ENCODE measurements at regions not wholly inside any gene's neighbourhood (a gene's known extent, or its start where the extent isn't known, plus 50 kb on each side); places are given as distances from the start of the nearest gene placed in this dataset.

- no peak for DNase-seq (ENCODE audit: low read depth)
Measured at GRCh38 chr7:21146642-21147423, 281.1 kb upstream of the SP4 start.

- DNase-seq (ENCODE audit: low read depth) = no peak
Measured at GRCh38 chr7:21149809-21150208, 278.1 kb upstream of the SP4 start.

DNA sequence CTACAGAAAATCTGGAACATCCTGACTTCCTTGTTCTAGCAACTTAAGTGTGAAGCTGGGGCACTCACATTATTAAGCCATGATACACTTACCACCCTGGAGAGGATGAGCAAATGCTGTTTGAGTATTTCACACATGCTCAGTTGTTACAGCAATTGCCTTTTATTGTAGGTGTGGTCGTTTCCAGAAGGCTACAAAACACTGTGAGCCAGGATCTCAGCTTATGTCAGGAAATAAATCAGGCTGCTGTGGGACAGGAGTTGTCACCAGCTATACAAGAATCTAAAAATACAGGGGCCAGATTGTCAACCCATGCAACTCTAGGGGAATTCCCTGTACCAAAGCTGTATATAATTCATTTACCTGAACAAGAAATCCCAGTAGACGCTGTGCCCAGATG is 273.3 kb upstream of the SP4 start:
- DNase-seq (ENCODE audit: low read depth) = no peak

DNA sequence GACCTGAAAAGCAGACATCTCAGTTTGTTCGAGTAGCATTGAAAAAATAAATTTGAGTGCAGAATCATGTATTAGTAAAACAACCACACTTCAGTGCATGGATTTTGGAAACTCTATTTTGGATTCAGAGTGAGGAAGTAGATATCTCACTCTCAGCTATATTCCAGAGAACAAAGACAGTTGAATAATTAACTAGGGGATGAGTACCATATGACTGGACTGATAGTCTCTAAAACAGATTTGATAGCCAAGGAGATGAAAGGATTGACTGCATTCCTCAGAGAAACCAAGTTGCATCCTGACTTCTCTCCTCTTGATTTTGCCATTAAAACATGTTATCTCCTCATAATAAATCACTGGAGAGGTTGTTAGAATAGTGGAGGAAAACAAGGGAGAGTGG is 268.4 kb upstream of the SP4 start:
- no peak for DNase-seq (ENCODE audit: low read depth)

GRCh38 chr7:21160401-21160800 is 267.5 kb upstream of the SP4 start:
- no peak for DNase-seq (ENCODE audit: low read depth)

DNA sequence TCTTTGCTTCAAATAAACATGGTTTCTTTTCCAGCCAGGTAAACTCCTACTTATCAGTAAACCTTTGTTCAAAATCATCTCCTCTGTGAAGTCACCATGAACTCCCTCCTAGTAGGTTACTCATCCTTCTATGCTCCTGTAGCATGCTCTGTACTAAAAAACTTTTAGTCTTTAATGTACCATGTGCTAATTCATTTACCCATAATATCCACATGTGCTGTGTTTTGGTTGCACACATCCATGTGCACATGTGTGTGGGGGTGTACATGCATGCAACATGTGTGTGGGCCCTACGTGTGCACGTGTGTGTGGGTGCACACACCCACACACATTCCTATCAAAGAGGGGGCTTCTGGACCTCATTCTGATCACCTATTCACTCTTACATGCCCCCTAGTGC is 259.9 kb upstream of the SP4 start:
- no peak for DNase-seq (ENCODE audit: low read depth)

- no peak for DNase-seq (ENCODE audit: low read depth)
Measured at GRCh38 chr7:21169667-21170580, 258.0 kb upstream of the SP4 start.

- DNase-seq (ENCODE audit: low read depth) = no peak
Measured at GRCh38 chr7:21172800-21173199, 255.1 kb upstream of the SP4 start.

- DNase-seq (ENCODE audit: low read depth) = no peak
Measured at GRCh38 chr7:21173436-21173835, 254.4 kb upstream of the SP4 start.

GRCh38 chr7:21175714-21176113 is 252.2 kb upstream of the SP4 start:
- no peak for DNase-seq (ENCODE audit: low read depth)

- DNase-seq (ENCODE audit: low read depth) = no peak
Measured at GRCh38 chr7:21184942-21185652, 242.8 kb upstream of the SP4 start.

DNA sequence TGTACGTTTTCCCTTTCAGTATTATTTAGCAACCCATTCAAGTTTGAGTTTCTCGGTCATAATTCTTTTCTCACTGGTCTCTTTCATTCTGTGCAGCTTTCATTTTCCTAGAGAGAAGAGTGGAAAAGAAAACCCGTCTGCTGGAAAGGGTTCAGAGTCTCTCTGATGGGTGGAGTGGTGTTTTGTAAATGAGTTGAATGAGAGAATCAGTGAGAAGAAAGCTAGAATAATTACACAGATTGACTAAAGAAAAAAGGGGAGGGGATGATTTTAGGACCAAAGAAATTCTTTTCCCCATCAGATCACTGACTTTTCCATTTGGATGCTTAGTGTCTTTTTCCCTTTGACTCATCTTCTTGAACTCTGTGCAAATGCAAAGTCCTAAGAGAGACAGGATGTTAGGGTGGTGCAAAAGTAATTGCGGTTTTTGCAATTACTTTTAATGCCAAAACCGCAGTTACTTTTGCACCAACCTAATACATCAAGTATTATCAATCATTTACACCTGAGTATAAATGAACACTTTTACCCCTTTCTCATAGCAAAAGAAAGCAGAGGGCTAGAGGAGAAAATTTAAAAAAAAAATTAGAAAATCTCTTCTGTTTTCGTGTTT is 242.1 kb upstream of the SP4 start:
- no peak for DNase-seq (ENCODE audit: low read depth)

- no peak for DNase-seq (ENCODE audit: low read depth)
Measured at GRCh38 chr7:21191321-21192073, 236.4 kb upstream of the SP4 start.

- no peak for DNase-seq (ENCODE audit: low read depth)
Measured at GRCh38 chr7:21192657-21193056, 235.2 kb upstream of the SP4 start.

DNA sequence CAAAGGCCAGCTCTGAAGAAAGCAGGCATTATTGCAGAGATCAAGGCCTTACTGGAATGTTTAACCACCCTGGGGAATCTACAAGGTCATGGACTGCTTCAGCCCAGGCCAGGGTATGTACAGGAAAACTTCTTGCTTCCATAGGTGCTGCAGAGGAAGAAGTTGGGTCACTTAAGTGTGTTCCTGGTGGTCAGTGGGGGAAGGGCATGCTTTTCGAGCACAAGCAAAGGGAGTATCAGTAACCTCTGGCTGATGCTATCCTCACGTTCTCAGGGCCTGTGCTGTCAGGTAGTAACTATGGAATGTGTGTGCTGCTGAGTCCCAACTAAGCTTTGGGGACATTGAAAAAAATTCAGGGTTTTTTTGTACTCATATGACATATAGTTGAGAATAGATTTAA is 234.0 kb upstream of the SP4 start:
- DNase-seq (ENCODE audit: low read depth) = no peak

DNA sequence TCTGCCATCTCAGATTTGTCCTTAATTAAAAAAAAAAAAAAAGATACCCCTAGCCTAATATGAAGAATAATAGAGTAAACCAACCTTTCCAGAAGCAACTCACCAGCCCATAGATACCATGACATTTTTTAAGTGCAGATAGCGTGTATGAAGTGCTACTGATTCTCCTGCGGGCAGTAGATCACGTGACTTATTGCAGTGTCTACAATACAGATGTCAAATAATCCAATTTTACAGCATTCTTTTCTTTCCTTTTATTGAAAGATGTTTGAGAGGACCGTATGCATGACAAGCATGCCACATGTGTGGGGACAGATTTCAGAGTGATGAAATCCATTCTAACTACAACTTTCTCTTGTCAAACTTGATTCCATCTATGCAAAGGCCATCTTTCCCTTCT is 232.9 kb upstream of the SP4 start:
- no peak for DNase-seq (ENCODE audit: low read depth)

DNA sequence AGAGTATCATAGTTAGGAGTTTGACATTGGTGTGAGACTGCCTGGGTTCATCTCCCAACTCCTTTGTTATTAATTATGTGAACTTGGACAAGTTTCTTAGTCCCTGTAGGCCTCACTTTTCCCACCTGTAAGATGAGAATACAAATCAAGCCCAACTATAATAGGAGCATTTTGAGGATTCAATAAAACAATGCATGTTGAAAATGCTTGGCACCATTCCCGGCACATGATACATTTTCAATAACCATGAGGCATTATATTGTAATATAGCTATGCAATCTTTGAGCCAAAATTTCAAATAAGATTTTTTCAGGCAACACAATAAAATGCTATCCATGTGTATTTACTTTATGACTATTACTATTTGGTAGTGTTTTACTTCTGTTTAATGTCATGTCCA is 229.0 kb upstream of the SP4 start:
- DNase-seq (ENCODE audit: low read depth) = no peak

DNA sequence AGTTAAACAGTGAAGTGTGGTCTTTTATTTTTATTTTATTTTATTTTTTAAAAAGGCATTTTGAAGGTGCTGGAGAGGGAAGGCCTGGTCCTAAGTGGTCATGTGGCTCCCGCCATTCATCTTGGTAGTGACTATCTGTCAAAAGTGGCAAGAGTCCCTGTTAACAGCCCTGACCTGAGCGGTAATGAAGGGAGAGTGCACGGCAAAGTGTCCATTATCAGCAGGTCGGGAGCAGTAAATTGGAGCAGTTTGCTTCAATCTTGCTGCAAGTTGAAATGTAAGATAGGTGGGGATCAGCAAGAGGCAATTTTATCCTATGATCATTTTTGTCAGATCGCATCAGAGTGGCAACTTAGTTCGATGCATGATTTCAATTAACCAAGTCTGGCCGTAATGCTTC is 227.4 kb upstream of the SP4 start:
- no peak for DNase-seq (ENCODE audit: low read depth)

DNA sequence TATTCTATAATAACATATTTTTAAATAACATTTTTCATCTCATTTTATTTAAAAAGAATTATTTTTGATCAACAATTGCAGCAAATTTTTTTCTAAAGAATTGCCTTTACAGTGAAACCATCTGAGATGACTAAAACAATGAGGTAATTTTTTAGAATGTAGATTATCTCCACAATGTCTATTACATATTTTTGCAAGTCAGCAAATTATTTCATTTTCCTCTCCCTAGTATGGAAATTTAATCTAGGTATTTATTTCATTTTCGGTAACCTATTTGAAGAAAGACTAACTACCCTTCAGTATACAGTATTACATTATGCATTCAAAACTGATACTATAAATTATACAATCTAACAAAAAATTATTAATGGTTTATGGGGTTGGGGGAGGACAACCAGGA is 213.2 kb upstream of the SP4 start:
- no peak for DNase-seq (ENCODE audit: low read depth)

DNA sequence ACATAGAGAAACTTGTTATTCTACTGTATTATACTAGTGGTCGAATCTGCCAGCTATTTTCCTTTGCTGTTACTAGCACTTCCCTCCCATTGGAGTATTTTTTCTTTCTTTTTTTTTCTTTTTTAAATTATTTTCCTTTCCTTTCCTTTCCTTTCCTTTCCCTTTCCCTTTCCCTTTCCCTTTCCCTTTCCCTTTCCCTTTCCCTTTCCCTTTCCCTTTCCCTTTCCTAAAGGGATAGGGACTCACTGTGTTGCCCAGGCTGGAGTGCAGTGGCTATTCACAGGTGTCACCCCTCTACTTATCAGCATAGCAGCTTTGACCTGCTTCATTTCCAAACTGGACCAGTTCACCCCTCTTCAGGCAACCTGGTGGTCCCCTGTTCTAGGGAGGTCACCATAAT is 212.6 kb upstream of the SP4 start:
- DNase-seq (ENCODE audit: low read depth) = no peak

DNA sequence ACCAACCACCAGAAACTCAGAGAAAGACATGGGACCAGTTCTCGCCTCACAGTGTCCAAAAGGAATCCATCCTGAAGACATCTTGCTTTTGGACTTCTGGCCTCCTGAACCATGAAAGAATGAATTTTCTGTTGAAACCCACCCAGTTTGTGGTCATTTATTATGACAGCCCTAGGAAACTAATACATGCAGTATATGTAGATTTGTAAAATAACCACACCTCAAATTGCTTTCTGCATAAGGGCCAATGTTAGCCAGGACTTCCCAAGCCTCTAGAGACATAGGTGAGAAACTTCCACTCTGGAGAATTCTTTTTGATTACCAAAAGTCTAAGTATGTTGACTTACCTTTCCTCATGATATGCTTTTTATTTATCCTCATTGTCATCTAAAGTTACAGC is 210.5 kb upstream of the SP4 start:
- no peak for DNase-seq (ENCODE audit: low read depth)

DNA sequence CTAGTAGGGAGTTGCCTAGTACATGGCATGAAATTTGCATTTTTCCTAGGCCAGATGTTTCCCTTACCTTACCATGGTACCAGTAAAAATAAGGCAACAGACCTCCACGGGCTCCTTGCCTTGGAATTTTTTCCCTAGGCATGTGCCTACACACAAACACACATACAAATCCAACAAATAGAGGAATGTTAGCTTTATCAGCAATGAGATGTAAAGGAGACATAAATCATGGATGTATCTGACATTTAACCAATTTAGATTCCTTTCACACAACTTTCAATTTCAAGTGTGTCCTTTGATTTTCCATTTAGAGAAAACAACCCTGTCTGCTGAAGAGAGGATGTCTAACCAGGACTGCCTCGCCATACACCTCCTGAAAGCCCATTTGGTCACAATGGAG is 209.7 kb upstream of the SP4 start:
- DNase-seq (ENCODE audit: low read depth) = no peak
